ENCODE measurements at regions not wholly inside any gene's neighbourhood (a gene's known extent, or its start where the extent isn't known, plus 50 kb on each side); places are given as distances from the start of the nearest gene placed in this dataset.

GRCh38 chr1:62381831-62382657, 54.8 kb upstream of the USP1 start:
- Mint-ChIP-seq H3K9me3 (ENCODE audit: low read depth) (peaks cover 8% of the 10 kb centered on the region), H3K36me3 (ENCODE audit: low read depth) (peaks cover 3% of the 10 kb centered on the region), H3K27me3 (ENCODE audit: low read depth) (no peaks in the 10 kb centered on the region), H3K4me3 (ENCODE audit: unreplicated experiment) (no peak overlapping the region), H3K27ac (ENCODE audit: unreplicated experiment) (no peak overlapping the region), H3K4me1 (ENCODE audit: low read depth) (peaks cover 24% of the 10 kb centered on the region)
- no peak for TF ChIP-seq CTCF (IDR thresholded peaks at IDR 0.05)
- DNase-seq (ENCODE audit: low spot score): no peak

- no peak for DNase-seq (ENCODE audit: low spot score)
- no peak for TF ChIP-seq CTCF (IDR thresholded peaks at IDR 0.05)
- H3K36me3 Mint-ChIP-seq (ENCODE audit: low read depth): peaks cover 3% of the 10 kb centered on the region
These were observed 54.2 kb upstream of the USP1 start for GRCh38 chr1:62382658-62382955.

GRCh38 chr1:62384276-62385005, 52.4 kb upstream of the USP1 start:
- H3K27me3 Mint-ChIP-seq (ENCODE audit: low read depth): no peaks in the 10 kb centered on the region
- peaks cover 24% of the 10 kb centered on the region for H3K4me1 Mint-ChIP-seq (ENCODE audit: low read depth)
- no peak for DNase-seq (ENCODE audit: low spot score)
- H3K4me3 Mint-ChIP-seq (ENCODE audit: unreplicated experiment): peak overlapping the region; percentile 7
- TF ChIP-seq CTCF (IDR thresholded peaks at IDR 0.05): no peak
- H3K9me3 Mint-ChIP-seq (ENCODE audit: low read depth): no peaks in the 10 kb centered on the region
- H3K36me3 Mint-ChIP-seq (ENCODE audit: low read depth): no peaks in the 10 kb centered on the region
- peak overlapping the region; percentile 74 for H3K27ac Mint-ChIP-seq (ENCODE audit: unreplicated experiment)

More at GRCh38 chr1:62382658-62382955, 54.2 kb upstream of the USP1 start:
- Mint-ChIP-seq H3K27ac (ENCODE audit: unreplicated experiment) (peak overlapping the region; percentile 10), H3K4me1 (ENCODE audit: low read depth) (peaks cover 24% of the 10 kb centered on the region), H3K27me3 (ENCODE audit: low read depth) (no peaks in the 10 kb centered on the region), H3K4me3 (ENCODE audit: unreplicated experiment) (no peak overlapping the region), H3K9me3 (ENCODE audit: low read depth) (peaks cover 5% of the 10 kb centered on the region)

GRCh38 chr1:62385923-62386322, 50.9 kb upstream of the USP1 start:
- no peak for TF ChIP-seq CTCF (IDR thresholded peaks at IDR 0.05)
- Mint-ChIP-seq H3K36me3 (ENCODE audit: low read depth) (no peaks in the 10 kb centered on the region), H3K27ac (ENCODE audit: unreplicated experiment) (no peak overlapping the region), H3K4me3 (ENCODE audit: unreplicated experiment) (no peak overlapping the region), H3K27me3 (ENCODE audit: low read depth) (peaks cover 2% of the 10 kb centered on the region), H3K9me3 (ENCODE audit: low read depth) (no peaks in the 10 kb centered on the region), H3K4me1 (ENCODE audit: low read depth) (peaks cover 24% of the 10 kb centered on the region)
- no peak for DNase-seq (ENCODE audit: low spot score)

GRCh38 chr1:62386351-62387121, 50.3 kb upstream of the USP1 start:
- H3K27ac Mint-ChIP-seq (ENCODE audit: unreplicated experiment): no peak overlapping the region
- no peak overlapping the region for H3K4me3 Mint-ChIP-seq (ENCODE audit: unreplicated experiment)

More at GRCh38 chr1:62386351-62387121, 50.3 kb upstream of the USP1 start:
- DNase-seq (ENCODE audit: low spot score): no peak
- no peaks in the 10 kb centered on the region for H3K36me3 Mint-ChIP-seq (ENCODE audit: low read depth)
- H3K27me3 Mint-ChIP-seq (ENCODE audit: low read depth): peaks cover 2% of the 10 kb centered on the region
- H3K9me3 Mint-ChIP-seq (ENCODE audit: low read depth): no peaks in the 10 kb centered on the region
- TF ChIP-seq CTCF (IDR thresholded peaks at IDR 0.05): no peak
- H3K4me1 Mint-ChIP-seq (ENCODE audit: low read depth): peaks cover 24% of the 10 kb centered on the region
